HUES48 (cell line): ENCODE measurements at regions not wholly inside any gene's neighbourhood (a gene's known extent, or its start where the extent isn't known, plus 50 kb on each side); places are given as distances from the start of the nearest gene placed in this dataset.

Source experiments
- H3K27ac ChIP-seq: one replicate; pipeline ENCODE4 v1.7.0; 2013; ENCODE audit warnings: low read depth, low read length, inconsistent platforms
- H3K27me3 ChIP-seq: 2 replicates; pipeline ENCODE4 v1.6.1; 2013; ENCODE audit warnings: mild to moderate bottlenecking, low read length; ENCODE audit not compliant: control insufficient read depth, insufficient read depth
- H3K36me3 ChIP-seq: 2 replicates; pipeline ENCODE4 v1.6.1; 2013; ENCODE audit warnings: low read length; ENCODE audit not compliant: control insufficient read depth, insufficient read depth
- H3K4me1 ChIP-seq: 2 replicates; pipeline ENCODE4 v1.6.1; 2013; ENCODE audit warnings: mild to moderate bottlenecking, low read length; ENCODE audit not compliant: control insufficient read depth, insufficient read depth
- H3K4me3 ChIP-seq: 2 replicates; pipeline ENCODE4 v1.5.1; 2013; ENCODE audit warnings: mild to moderate bottlenecking, low read depth, low read length
- H3K9ac ChIP-seq: 2 replicates; pipeline ENCODE4 v1.6.1; 2013; ENCODE audit warnings: mild to moderate bottlenecking, low read depth, low read length, moderate library complexity
- H3K9me3 ChIP-seq: 2 replicates; pipeline ENCODE4 v1.6.1; 2013; ENCODE audit warnings: low read length; ENCODE audit not compliant: control insufficient read depth, insufficient read depth

DNA sequence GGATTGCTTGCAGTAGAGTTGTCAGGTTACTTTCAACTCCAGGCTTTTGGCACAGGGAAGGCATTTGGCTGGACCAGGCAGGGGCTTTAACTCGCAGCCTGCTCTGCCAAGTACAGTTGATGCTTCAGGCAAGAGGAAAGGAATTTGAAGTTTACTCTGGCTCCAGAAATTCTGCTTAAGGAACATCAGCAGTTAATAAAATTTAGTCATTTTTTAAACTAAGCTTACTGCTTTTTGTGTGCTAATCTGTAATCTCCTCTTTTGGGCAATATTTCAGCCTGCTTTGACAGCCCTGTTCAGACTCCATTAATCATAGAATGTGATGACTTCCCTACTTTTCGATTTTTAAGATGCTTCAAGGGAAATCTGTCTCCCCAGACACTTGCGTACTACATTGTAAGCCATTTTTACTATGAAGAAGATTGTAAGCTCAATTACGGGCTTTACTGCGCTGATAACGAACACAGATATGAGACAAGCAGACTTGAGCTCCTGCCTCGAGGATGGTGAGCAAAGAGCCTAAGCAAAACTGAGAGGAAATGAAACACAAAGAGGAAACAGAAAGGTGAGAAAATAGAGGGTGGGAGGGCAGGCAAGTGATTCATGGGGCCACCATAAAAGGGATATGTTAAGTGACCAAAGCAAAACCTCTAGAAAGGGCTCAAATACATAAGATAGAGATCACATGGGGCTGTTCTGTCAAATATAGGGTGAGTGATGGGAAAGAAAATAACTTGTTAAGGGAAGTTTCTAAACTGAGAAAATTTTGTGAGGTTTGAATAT, 76.6 kb upstream of the VAV3 start:
- no peaks in the 10 kb centered on the region for H3K4me1 ChIP-seq
- H3K4me3 ChIP-seq = no peak overlapping the region
- no peaks in the 10 kb centered on the region for H3K9me3 ChIP-seq
- H3K9ac ChIP-seq = no peak overlapping the region
- no peak overlapping the region for H3K27ac ChIP-seq
- no peaks in the 10 kb centered on the region for H3K36me3 ChIP-seq
- no peaks in the 10 kb centered on the region for H3K27me3 ChIP-seq

DNA sequence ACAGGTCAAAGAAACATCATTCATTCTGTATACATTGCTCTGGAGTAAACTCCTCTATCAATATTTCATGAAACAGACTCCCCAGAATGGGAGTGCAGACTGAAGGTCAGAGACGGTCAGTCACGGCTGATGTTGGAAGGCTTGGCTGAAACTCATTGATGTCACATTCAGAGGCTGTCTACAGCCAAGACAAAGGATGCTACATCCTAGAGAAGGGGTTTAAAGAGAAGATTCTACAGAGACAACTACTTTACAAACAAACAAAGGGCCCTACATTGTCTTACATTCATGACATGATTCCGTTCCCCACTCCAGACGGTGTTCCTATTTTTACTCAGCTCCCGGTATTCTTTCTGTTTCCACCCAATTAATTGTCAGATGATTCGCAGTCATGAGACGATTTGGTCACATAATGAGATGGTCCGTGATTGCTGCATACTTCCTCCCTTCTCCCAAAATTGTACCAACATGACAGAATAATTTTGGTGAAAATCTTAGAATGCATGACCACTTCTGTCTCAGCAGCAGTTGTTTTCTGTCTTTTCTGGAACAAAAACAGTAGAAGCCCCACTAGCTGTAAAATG, 73.8 kb upstream of the VAV3 start:
- Histone ChIP-seq H3K27me3 (no peaks in the 10 kb centered on the region), H3K9me3 (no peaks in the 10 kb centered on the region)

DNA sequence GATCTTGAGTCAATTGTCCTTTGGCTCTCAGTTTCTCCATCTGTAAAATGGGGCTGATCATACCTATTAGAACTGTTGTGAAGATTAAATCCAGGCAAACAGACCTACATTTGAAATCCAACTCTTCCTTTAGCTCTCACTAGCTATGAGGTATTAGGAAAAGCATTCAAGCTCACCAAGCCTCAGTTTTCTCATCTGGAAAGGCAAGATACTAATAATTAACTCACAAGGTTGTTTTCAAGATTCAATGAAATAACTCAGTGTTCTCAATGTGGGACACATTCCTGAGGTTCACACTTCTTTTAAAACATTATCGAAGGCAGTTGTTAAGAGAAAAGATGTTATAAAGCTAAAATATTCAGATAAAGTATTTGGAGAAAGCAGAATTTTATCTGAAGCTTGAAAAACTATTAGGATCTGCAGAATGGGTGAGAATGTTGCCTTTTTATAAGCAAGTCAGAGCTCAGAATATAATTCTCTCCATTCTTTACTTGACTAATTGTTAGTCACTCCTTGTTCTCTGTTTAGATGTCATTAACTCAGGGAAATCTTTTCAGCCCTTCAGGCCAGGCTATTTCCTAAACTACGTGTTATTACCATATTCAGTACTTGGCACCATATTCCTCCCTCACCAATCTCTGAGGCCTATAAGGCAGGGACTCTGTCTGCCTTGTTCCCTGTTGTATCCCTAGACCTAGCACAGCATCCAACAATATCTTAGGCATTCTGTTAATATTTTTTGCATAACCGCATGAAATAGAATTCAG, 72.0 kb upstream of the VAV3 start:
- H3K4me1 ChIP-seq = no peaks in the 10 kb centered on the region
- no peak overlapping the region for H3K4me3 ChIP-seq
- H3K27ac ChIP-seq = no peak overlapping the region
- no peaks in the 10 kb centered on the region for H3K36me3 ChIP-seq
- no peaks in the 10 kb centered on the region for H3K27me3 ChIP-seq
- no peaks in the 10 kb centered on the region for H3K9me3 ChIP-seq
- H3K9ac ChIP-seq = no peak overlapping the region

More for the DNA sequence above, 73.8 kb upstream of the VAV3 start:
- Histone ChIP-seq H3K27ac (no peak overlapping the region), H3K9ac (no peak overlapping the region), H3K4me1 (no peaks in the 10 kb centered on the region), H3K36me3 (no peaks in the 10 kb centered on the region), H3K4me3 (no peak overlapping the region)

DNA sequence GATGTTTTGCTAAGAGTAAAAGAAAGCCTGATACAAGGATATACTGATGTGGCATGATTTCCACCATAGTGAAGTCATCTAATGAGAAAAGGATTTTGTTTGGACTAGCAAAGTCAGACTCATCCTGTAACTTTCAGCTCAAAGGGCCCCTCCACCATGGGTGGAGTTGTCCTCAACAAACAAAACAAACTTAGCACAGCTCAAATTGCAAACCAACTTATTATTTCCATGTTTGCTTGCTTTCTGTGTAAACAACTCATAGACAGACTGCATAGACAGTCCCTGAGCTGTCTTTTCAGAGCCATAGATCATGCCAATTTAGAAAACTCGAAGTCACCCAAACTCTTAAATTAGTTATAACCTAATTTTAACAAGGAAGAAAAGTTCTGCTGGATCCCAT, 69.4 kb upstream of the VAV3 start:
- no peaks in the 10 kb centered on the region for H3K36me3 ChIP-seq
- no peaks in the 10 kb centered on the region for H3K4me1 ChIP-seq
- H3K27me3 ChIP-seq = no peaks in the 10 kb centered on the region
- no peaks in the 10 kb centered on the region for H3K9me3 ChIP-seq
- no peak overlapping the region for H3K27ac ChIP-seq
- H3K9ac ChIP-seq = no peak overlapping the region
- no peak overlapping the region for H3K4me3 ChIP-seq

DNA sequence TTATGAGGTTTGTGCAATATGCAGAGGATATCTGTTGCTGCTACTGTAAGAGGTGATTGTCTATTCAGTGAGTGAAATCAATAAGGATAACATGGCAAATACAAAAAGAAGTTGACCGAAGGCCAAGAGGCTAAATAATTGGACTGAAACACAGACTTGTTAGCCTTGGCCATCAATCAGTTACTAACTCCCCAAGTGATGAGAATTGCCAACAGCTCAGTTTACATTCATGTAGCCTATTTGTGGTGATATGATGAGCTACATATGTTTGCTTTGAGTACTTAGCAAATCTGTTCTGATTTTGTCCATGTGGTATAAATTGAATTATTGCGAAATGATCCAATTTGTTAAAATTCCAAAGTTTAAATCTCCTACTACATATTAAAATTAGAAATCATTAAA, 68.6 kb upstream of the VAV3 start:
- H3K9ac ChIP-seq = no peak overlapping the region
- no peak overlapping the region for H3K27ac ChIP-seq
- no peaks in the 10 kb centered on the region for H3K9me3 ChIP-seq
- H3K4me1 ChIP-seq = no peaks in the 10 kb centered on the region
- no peak overlapping the region for H3K4me3 ChIP-seq
- no peaks in the 10 kb centered on the region for H3K27me3 ChIP-seq
- H3K36me3 ChIP-seq = no peaks in the 10 kb centered on the region

DNA sequence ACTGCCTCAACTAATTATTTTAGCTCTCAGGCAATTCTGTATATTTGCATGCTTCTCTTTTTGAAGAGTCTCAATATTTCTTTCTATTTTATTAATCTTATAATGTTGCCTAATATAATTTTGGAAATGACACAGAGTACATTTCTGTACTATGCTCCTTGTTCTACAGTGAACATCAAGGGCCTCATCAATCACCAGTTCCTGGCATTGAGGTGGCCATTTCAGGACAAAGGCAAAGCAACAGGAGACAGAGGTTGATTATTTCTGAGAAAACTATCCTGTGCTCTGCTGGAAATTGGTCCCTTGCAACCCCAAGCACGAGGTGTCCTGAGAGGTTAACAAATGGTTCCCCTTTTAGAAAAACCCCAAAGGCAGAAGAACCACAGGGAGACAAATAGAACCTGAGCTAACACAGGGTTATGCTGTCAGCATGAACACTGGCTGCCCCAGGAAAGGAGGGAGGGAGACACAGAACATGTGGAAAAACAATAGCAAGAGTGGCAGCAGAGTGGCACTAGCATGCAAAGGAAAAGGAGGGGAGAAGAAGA, 63.9 kb upstream of the VAV3 start:
- Histone ChIP-seq H3K27ac (no peak overlapping the region), H3K9ac (no peak overlapping the region), H3K4me3 (no peak overlapping the region), H3K27me3 (no peaks in the 10 kb centered on the region), H3K9me3 (no peaks in the 10 kb centered on the region), H3K4me1 (no peaks in the 10 kb centered on the region), H3K36me3 (no peaks in the 10 kb centered on the region)

DNA sequence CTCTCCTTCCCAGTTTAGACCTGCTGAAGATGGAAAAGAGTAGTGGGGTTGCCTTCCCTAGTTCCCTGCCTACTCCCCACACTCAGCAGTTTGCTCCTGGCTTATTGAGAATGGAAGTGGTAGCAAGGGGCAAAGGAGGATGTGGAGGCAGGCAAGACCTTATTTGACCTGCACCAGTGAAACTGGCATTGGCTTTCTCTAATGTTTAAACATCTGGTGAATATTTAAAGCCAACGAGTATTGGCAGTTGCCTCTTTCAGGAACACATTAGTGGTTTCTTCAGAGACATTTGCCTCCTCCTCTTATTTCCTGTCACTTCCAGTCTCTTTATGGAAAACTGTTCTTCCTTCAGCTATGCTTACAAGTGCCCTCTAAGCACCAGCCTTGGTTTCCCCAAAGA, 62.4 kb upstream of the VAV3 start:
- Histone ChIP-seq H3K9ac (no peak overlapping the region), H3K4me1 (no peaks in the 10 kb centered on the region)

DNA sequence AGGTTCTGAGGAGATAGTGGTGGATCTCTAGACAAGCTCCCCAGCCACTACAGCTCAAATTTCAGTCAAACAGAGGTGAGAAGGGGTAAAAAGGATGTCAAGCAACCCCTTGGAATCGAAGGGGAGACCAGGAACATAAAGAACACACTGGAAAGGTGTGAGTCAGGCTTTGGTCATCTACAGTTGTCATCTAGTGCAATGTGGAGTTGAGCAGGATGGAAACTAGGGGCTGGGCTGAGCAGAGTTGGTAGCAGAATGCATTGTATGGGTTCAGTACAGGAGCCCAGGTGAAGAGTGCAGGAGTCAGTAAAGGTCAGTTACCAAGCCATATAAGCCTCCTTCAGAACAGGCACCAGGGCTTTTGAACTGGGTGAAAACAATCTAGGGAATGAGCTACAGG, 52.7 kb upstream of the VAV3 start:
- H3K27me3 ChIP-seq = no peaks in the 10 kb centered on the region
- no peak overlapping the region for H3K27ac ChIP-seq
- no peak overlapping the region for H3K9ac ChIP-seq
- H3K9me3 ChIP-seq = no peaks in the 10 kb centered on the region
- no peak overlapping the region for H3K4me3 ChIP-seq
- no peaks in the 10 kb centered on the region for H3K4me1 ChIP-seq
- H3K36me3 ChIP-seq = no peaks in the 10 kb centered on the region

More for the DNA sequence above, 62.4 kb upstream of the VAV3 start:
- Histone ChIP-seq H3K9me3 (no peaks in the 10 kb centered on the region), H3K27me3 (no peaks in the 10 kb centered on the region), H3K4me3 (no peak overlapping the region), H3K27ac (no peak overlapping the region), H3K36me3 (no peaks in the 10 kb centered on the region)

DNA sequence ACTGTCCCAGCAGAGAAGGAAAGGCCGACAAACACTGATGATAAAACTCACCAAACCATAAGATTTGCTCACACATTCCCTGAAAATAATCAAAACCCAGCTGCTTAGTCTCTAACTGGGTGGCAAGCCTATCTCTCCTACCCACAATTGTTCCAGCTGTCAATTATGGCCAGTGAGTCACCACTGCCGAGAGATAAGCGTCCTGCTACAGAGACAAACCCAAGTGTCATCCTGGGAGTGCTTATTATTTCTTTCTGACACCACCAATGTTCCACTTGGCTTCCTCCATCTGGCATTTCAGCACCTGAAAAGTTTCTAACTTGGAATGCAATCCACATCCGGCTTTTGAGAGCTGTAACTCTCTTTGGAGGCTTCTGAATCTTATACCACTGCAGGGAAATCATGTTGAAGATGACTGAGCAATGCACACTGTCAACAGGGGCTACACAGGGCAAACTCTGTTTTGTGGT, 51.5 kb upstream of the VAV3 start:
- Histone ChIP-seq H3K36me3 (no peaks in the 10 kb centered on the region), H3K9me3 (no peaks in the 10 kb centered on the region), H3K27me3 (no peaks in the 10 kb centered on the region), H3K9ac (no peak overlapping the region), H3K27ac (no peak overlapping the region), H3K4me3 (no peak overlapping the region), H3K4me1 (no peaks in the 10 kb centered on the region)
